ENCODE measurements at regions not wholly inside any gene's neighbourhood (a gene's known extent, or its start where the extent isn't known, plus 50 kb on each side); places are given as distances from the start of the nearest gene placed in this dataset.

- Mint-ChIP-seq H3K27me3 (ENCODE audit: low read depth in 3 of 3) (peaks cover 0 to 2% (median 1%) of the 10 kb centered on the region in 3 donors), H3K27ac (no peak overlapping the region), H3K9me3 (peaks cover 0 to 11% (median 2%) of the 10 kb centered on the region in 7 donors), H3K4me3 (no peak overlapping the region), H3K36me3 (no peaks in the 10 kb centered on the region), H3K4me1 (no peaks in the 10 kb centered on the region)
- no peaks in the 10 kb centered on the region for H3K9me3 ChIP-seq (replicated peaks in 1 of 2; ENCODE audit: control insufficient read depth in 1 of 2, insufficient read depth in 1 of 2, low read length in 2 of 2)
- no peaks in the 10 kb centered on the region for H4K20me1 ChIP-seq (ENCODE audit: insufficient read depth, low read length)
- no peak overlapping the region for H3K27ac ChIP-seq (ENCODE audit: low read depth in 1 of 2, low read length in 2 of 2)
- WGBS (ENCODE audit: insufficient coverage), result 100% methylated on average over 3 of the region's 5 CpGs
- no peak overlapping the region for H3K4me2 ChIP-seq (replicated peaks; ENCODE audit: extremely low read depth, low read length, poor library complexity, severe bottlenecking)
- H3K27me3 ChIP-seq (ENCODE audit: control insufficient read depth in 2 of 2, insufficient read depth in 2 of 2, low read length in 2 of 2), result no peaks in the 10 kb centered on the region
- no peak for TF ChIP-seq CTCF (IDR thresholded peaks at IDR 0.05)
- no peak overlapping the region for H2AFZ ChIP-seq (ENCODE audit: insufficient read depth, low read depth, low read length, poor library complexity, severe bottlenecking)
- no peaks in the 10 kb centered on the region for H3K36me3 ChIP-seq (replicated peaks in 1 of 2; ENCODE audit: control insufficient read depth in 1 of 2, insufficient read depth in 2 of 2, low read length in 2 of 2)
- H3K9ac ChIP-seq (ENCODE audit: insufficient read depth, low read length, poor library complexity, severe bottlenecking), result no peak overlapping the region
- no peaks in the 10 kb centered on the region for H3K79me2 ChIP-seq (ENCODE audit: insufficient read depth, low read length)
- H3K4me3 ChIP-seq (replicated peaks in 1 of 3; ENCODE audit: low read depth in 2 of 3, low read length in 3 of 3), result no peak overlapping the region
- no peaks in the 10 kb centered on the region for H3K4me1 ChIP-seq (ENCODE audit: control insufficient read depth in 1 of 2, insufficient read depth in 2 of 2, low read length in 2 of 2)
- intact Hi-C loops (cut with micrococcal nuclease), result no loop called here
- no peak for DNase-seq
Measured at GRCh38 chr3:70863049-70863448, 550.6 kb upstream of the MDFIC2 start.

- Histone ChIP-seq H3K79me2 (ENCODE audit: insufficient read depth, low read length) (no peaks in the 10 kb centered on the region), H2AFZ (ENCODE audit: insufficient read depth, low read depth, low read length, poor library complexity, severe bottlenecking) (no peak overlapping the region), H3K36me3 (replicated peaks in 1 of 2; ENCODE audit: control insufficient read depth in 1 of 2, insufficient read depth in 2 of 2, low read length in 2 of 2) (no peaks in the 10 kb centered on the region), H3K9me3 (replicated peaks in 1 of 2; ENCODE audit: control insufficient read depth in 1 of 2, insufficient read depth in 1 of 2, low read length in 2 of 2) (no peaks in the 10 kb centered on the region), H3K27me3 (ENCODE audit: control insufficient read depth in 2 of 2, insufficient read depth in 2 of 2, low read length in 2 of 2) (no peaks in the 10 kb centered on the region), H3K9ac (ENCODE audit: insufficient read depth, low read length, poor library complexity, severe bottlenecking) (no peak overlapping the region), H3K4me3 (replicated peaks in 1 of 3; ENCODE audit: low read depth in 2 of 3, low read length in 3 of 3) (no peak overlapping the region), H3K4me1 (ENCODE audit: control insufficient read depth in 1 of 2, insufficient read depth in 2 of 2, low read length in 2 of 2) (no peaks in the 10 kb centered on the region), H4K20me1 (ENCODE audit: insufficient read depth, low read length) (no peaks in the 10 kb centered on the region), H3K27ac (ENCODE audit: low read depth in 1 of 2, low read length in 2 of 2) (no peak overlapping the region), H3K4me2 (replicated peaks; ENCODE audit: extremely low read depth, low read length, poor library complexity, severe bottlenecking) (no peak overlapping the region)
- DNase-seq, result no peak
- Mint-ChIP-seq H3K4me1 (no peaks in the 10 kb centered on the region), H3K27me3 (ENCODE audit: low read depth in 3 of 3) (peaks cover 0 to 2% (median 1%) of the 10 kb centered on the region in 3 donors), H3K27ac (no peak overlapping the region), H3K9me3 (peaks cover 0 to 9% (median 2%) of the 10 kb centered on the region in 7 donors), H3K4me3 (no peak overlapping the region), H3K36me3 (no peaks in the 10 kb centered on the region)
- intact Hi-C loops (cut with micrococcal nuclease), result no loop called here
- 95% methylated on average over 2 of the region's 2 CpGs for WGBS (ENCODE audit: insufficient coverage)
- no peak for TF ChIP-seq CTCF (IDR thresholded peaks at IDR 0.05)
Measured at GRCh38 chr3:70861855-70862254, 549.4 kb upstream of the MDFIC2 start.
